HEK293T (cell line): ENCODE measurements at regions not wholly inside any gene's neighbourhood (a gene's known extent, or its start where the extent isn't known, plus 50 kb on each side); places are given as distances from the start of the nearest gene placed in this dataset.

Source experiments
- CTCF ChIA-PET: fragments of 350-600 bp; formaldehyde crosslinking; extraction: SDS; loops from one replicate; lab custom pipeline; 2021; ENCODE audit warnings: antibody characterized with exemption, inconsistent platforms; lab: Yijun Ruan, JAX
- POLR2A ChIA-PET: fragments of 350-600 bp; formaldehyde crosslinking; extraction: SDS; loops from one replicate; lab custom pipeline; 2020; ENCODE audit warnings: antibody characterized with exemption, inconsistent platforms; lab: Yijun Ruan, JAX
- DNase-seq: peaks from one replicate; pipeline ENCODE4 v3.0.0; 2012; ENCODE audit warnings: mixed read lengths; ENCODE audit errors: extremely low spot score
- ARNT ChIP-seq: fragments of 450-650 bp; IDR thresholded peaks from 2 replicates; pipeline ENCODE4 v1.6.1; 2017; ENCODE audit warnings: mild to moderate bottlenecking
- BHLHE40 ChIP-seq: fragments of 450-650 bp; IDR thresholded peaks from 2 replicates; pipeline ENCODE4 v1.6.1; 2016; ENCODE audit warnings: mild to moderate bottlenecking, moderate library complexity, borderline replicate concordance
- CTBP1 ChIP-seq: fragments of 450-650 bp; IDR thresholded peaks from 2 replicates; pipeline ENCODE4 v1.6.1; 2016; ENCODE audit warnings: borderline replicate concordance
- ELF4 ChIP-seq: fragments of 450-650 bp; IDR thresholded peaks from 2 replicates; pipeline ENCODE4 v1.6.1; 2017; ENCODE audit warnings: antibody characterized with exemption
- FOXA1 ChIP-seq: fragments of 450-650 bp; IDR thresholded peaks from 2 replicates; pipeline ENCODE4 v1.6.1; 2016; ENCODE audit warnings: mild to moderate bottlenecking
- FOXK2 ChIP-seq: fragments of 450-650 bp; IDR thresholded peaks from 2 replicates; pipeline ENCODE4 v1.6.1; 2016; ENCODE audit warnings: mild to moderate bottlenecking
- FOXM1 ChIP-seq: fragments of 450-650 bp; IDR thresholded peaks from 2 replicates; pipeline ENCODE4 v1.6.1; 2017; ENCODE audit warnings: mild to moderate bottlenecking, borderline replicate concordance
- HDGF ChIP-seq: fragments of 450-650 bp; IDR thresholded peaks from 2 replicates; pipeline ENCODE4 v1.6.1; 2017; ENCODE audit warnings: antibody characterized with exemption, borderline replicate concordance
- L3MBTL2 ChIP-seq: fragments of 450-650 bp; conservative IDR thresholded peaks from 2 replicates; pipeline ENCODE4 v1.6.1; 2016; ENCODE audit warnings: mild to moderate bottlenecking
- LEF1 ChIP-seq: fragments of 450-650 bp; IDR thresholded peaks from 2 replicates; pipeline ENCODE4 v1.6.1; 2017; ENCODE audit warnings: mild to moderate bottlenecking, borderline replicate concordance
- NFRKB ChIP-seq: fragments of 450-650 bp; IDR thresholded peaks from 2 replicates; pipeline ENCODE4 v1.6.1; 2016; ENCODE audit warnings: mild to moderate bottlenecking, moderate library complexity
- SP1 ChIP-seq: fragments of 450-650 bp; IDR thresholded peaks from 2 replicates; pipeline ENCODE4 v1.6.1; 2017
- SUZ12 ChIP-seq: fragments of 450-650 bp; IDR thresholded peaks from 2 replicates; pipeline ENCODE4 v1.6.1; 2016; ENCODE audit warnings: mild to moderate bottlenecking
- TARDBP ChIP-seq: fragments of 450-650 bp; IDR thresholded peaks from 2 replicates; pipeline ENCODE4 v1.6.1; 2016
- ZNF384 ChIP-seq: fragments of 450-650 bp; IDR thresholded peaks from 2 replicates; pipeline ENCODE4 v1.6.1; 2016
- TF ChIP-seq, protein P1 (sequence below): fragments of 450-650 bp; IDR thresholded peaks from 2 replicates; pipeline ENCODE4 v1.6.1; 2016

DNA sequence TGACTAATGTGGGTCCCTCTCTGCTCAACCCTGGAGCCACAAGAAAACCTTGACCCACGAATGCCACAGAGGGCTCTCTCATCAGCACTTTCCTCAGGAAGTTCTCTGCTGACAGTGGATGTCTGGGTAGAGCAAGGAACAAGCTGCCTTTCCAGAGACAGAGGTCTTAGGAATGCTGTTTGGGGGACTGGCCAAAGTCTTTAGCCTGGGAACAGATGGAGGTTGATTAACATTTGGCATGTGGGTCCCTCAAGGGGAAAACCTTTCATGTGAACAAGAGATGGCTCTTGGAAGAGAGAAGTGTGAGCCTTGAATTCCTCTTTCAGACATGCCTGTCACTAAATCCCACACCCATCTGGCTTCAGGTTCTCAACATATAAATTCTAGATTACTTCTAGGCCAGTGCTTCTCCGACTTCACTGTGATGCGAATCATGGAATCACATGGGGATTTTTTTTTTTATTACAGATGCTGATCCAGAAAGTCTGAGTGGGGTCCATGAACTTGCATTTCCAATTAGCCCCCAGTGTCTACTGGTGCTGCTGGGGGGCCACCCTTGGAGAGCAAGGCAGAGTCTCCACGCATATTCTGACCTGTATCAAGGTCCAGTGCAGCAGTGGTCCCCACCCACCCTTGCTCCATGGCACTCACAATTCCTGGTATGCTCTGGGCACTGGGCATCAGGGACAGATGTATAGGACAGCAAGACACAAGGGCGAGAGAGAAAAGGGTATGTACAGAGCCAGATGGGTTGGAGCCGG lies 360.4 kb downstream of the CXCL12 start:
- no peak for DNase-seq
- POLR2A ChIA-PET, result no interaction called here
- CTCF ChIA-PET, result no interaction called here
- TF ChIP-seq ELF4 (no peak), ZNF384 (no peak), L3MBTL2 (no peak), BHLHE40 (no peak), SP1 (no peak), SUZ12 (no peak), CTBP1 (no peak), FOXM1 (no peak), FOXK2 (no peak), TARDBP (no peak)

DNA sequence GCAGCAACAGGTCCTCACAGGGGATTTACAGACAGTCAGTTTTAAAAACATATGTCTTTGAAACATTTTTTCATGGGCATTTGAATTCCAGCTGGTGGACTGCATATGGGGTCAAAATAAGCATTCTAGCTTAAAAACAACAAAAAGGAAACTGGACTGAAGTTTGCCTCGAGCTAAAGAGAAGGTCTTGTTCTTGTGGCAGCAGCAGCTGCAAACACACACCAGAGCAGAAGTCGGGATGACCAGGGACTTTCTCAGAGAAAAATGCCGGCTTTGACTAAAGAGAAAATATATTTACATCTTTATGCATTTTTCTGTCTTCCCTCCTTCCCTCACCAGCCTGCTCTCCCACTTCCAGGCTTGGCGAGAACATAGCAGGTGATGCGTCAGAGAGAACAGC lies 361.4 kb downstream of the CXCL12 start:
- ChIA-PET POLR2A (no interaction called here), CTCF (no interaction called here)
- DNase-seq, result no peak
- TF ChIP-seq CTBP1 (no peak), L3MBTL2 (no peak), ELF4 (no peak), LEF1 (no peak), FOXM1 (no peak), BHLHE40 (no peak), SP1 (no peak), NFRKB (no peak)
- TF ChIP-seq, protein P1, sequence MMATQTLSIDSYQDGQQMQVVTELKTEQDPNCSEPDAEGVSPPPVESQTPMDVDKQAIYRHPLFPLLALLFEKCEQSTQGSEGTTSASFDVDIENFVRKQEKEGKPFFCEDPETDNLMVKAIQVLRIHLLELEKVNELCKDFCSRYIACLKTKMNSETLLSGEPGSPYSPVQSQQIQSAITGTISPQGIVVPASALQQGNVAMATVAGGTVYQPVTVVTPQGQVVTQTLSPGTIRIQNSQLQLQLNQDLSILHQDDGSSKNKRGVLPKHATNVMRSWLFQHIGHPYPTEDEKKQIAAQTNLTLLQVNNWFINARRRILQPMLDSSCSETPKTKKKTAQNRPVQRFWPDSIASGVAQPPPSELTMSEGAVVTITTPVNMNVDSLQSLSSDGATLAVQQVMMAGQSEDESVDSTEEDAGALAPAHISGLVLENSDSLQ, result no peak

DNA sequence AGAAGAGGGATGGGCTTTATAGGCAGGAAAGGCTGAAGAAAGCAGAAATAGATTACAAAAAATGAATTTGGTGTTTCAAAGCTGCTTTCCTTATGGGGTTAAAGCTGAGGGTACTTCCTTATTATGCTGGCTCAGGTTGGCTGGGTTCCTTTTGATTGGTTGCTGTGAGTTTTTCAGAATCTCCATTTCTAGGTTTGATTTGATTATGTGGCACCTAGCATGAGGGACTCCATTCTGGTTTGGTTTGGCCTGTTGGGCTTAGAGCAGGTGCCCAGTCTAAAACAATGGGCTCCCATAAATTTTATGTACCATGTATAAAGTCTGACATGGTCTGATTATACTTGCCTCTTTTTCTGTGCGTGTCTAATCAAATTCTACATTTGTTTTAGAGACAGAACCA lies 362.7 kb downstream of the CXCL12 start:
- TF ChIP-seq HDGF (no peak), ZNF384 (no peak), SP1 (no peak), CTBP1 (no peak), FOXA1 (no peak), SUZ12 (no peak), FOXM1 (no peak), L3MBTL2 (no peak), FOXK2 (no peak), ARNT (no peak), ELF4 (no peak), LEF1 (no peak), TARDBP (no peak), BHLHE40 (no peak), NFRKB (no peak)
- TF ChIP-seq, protein P1, result no peak
- ChIA-PET POLR2A (no interaction called here), CTCF (no interaction called here)
- no peak for DNase-seq

DNA sequence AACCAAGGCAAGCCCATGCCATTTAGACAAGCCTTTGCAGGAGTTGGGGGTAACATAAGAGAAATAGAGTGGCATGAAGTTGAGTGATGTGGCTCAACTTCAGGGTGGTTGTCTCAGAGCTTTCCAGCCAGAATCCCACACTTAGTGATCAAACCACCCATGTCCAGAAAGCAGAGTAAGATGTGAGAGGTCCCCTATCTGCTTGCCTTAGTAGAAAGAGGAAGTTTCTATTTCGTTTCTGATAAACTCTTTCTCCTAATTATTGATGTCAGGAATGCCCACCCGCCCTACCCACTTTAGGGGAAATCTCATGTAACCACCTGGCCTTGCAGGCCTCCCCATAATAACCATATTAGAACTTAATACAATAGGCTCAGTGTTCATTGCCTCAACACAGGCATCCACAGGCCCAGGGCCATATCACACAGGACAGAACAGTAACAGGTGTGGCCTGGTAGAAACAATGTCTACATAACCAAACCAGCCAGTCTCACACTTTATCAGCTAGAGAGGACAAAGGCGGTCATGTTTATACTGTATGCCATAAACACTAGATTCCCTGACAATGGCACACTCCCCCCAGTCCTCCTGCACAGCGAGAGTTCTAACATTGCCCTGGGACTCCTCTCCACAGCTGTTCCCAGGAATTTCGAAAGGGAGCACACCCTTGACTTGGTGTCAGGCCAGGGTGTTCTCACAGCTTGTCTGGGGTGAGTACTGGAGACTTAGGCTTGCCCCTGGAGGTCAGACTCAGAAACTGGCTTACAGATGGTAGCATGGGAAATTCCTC lies 364.4 kb downstream of the CXCL12 start:
- POLR2A ChIA-PET, result no interaction called here
- no peak for TF ChIP-seq ARNT
- no peak for TF ChIP-seq LEF1
- TF ChIP-seq, protein P1, result no peak
- TF ChIP-seq SUZ12, result no peak
- no peak for TF ChIP-seq FOXK2
- TF ChIP-seq ELF4, result no peak
- no peak for DNase-seq
- CTCF ChIA-PET, result no interaction called here

DNA sequence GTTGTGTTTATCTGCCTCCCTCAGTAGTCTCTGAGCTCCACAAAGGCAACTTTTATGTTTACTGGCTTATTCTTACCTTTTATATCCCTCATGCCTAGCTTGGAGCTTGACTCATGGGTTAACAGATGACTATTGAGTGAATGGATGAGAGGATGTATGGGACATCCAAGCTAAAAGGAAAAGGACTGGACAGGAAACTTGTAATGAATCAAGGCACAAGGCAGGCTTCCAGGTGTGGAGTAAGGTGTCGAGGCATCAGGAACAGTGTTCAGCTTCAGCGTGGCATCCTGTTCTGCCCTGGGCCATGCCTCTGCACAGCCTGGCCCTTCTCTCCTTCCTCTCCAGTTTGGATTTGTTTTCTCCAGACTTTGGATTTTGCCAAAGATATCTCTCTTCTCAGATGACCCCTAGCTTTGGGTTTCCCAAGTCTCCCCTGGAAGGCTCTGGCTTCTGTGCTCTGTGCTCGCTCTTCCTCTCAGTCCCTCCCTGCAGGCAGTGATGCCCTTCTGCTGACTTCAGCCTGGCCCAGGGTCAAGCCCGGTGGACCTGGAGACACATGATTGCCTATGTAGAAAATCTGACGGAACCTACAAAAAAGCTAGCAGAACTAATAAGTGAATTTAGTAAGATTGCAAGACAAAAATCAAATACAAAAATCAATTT lies 367.3 kb downstream of the CXCL12 start:
- no peak for DNase-seq
- POLR2A ChIA-PET, result no interaction called here
- CTCF ChIA-PET, result no interaction called here
- TF ChIP-seq, protein P1, result no peak
- TF ChIP-seq BHLHE40, result no peak
- TF ChIP-seq L3MBTL2, result no peak
- TF ChIP-seq LEF1, result no peak
- no peak for TF ChIP-seq FOXM1
- TF ChIP-seq ZNF384, result no peak
- TF ChIP-seq ARNT, result no peak
- no peak for TF ChIP-seq FOXA1
- TF ChIP-seq SP1, result no peak
- no peak for TF ChIP-seq CTBP1
- TF ChIP-seq SUZ12, result no peak
- no peak for TF ChIP-seq ELF4
- no peak for TF ChIP-seq FOXK2
- TF ChIP-seq TARDBP, result no peak
- no peak for TF ChIP-seq NFRKB
- TF ChIP-seq HDGF, result no peak
